Neuronal stem cell (in vitro differentiated cells): ENCODE measurements at regions not wholly inside any gene's neighbourhood (a gene's known extent, or its start where the extent isn't known, plus 50 kb on each side); places are given as distances from the start of the nearest gene placed in this dataset.

Source experiments
- DNase-seq: peaks from one replicate; pipeline ENCODE4 v3.0.0-alpha.2; 2013; ENCODE audit warnings: low spot score
- H2AFZ ChIP-seq: one replicate; pipeline ENCODE4 v1.6.1; 2013; ENCODE audit warnings: mild to moderate bottlenecking, low read length, inconsistent platforms
- H2AK5ac ChIP-seq: 2 replicates; pipeline ENCODE4 v1.6.1; 2013; ENCODE audit warnings: low read depth, mild to moderate bottlenecking, inconsistent platforms, low read length, moderate library complexity, mixed read lengths
- H2BK120ac ChIP-seq: 2 replicates; pipeline ENCODE4 v1.6.1; 2013; ENCODE audit warnings: low read depth, mild to moderate bottlenecking, inconsistent platforms, low read length, moderate library complexity, mixed read lengths
- H2BK12ac ChIP-seq: one replicate; pipeline ENCODE4 v1.6.1; 2013; ENCODE audit warnings: low read length, inconsistent platforms
- H2BK15ac ChIP-seq: 2 replicates; pipeline ENCODE4 v1.6.1; 2013; ENCODE audit warnings: mild to moderate bottlenecking, low read length, inconsistent platforms, mixed read lengths
- H2BK5ac ChIP-seq: one replicate; pipeline ENCODE4 v1.6.1; 2013; ENCODE audit warnings: inconsistent platforms, mild to moderate bottlenecking, low read length, moderate library complexity
- H3K14ac ChIP-seq: one replicate; pipeline ENCODE4 v1.6.1; 2013; ENCODE audit warnings: low read length, inconsistent platforms
- H3K18ac ChIP-seq: 2 replicates; pipeline ENCODE4 v1.6.1; 2013; ENCODE audit warnings: low read length, inconsistent platforms
- H3K23ac ChIP-seq: 2 replicates; pipeline ENCODE4 v1.6.1; 2013; ENCODE audit warnings: low read depth, mild to moderate bottlenecking, mixed read lengths, low read length, inconsistent platforms; ENCODE audit not compliant: poor library complexity
- H3K27ac ChIP-seq: replicated peaks from 3 replicates; pipeline ENCODE4 v1.5.1; 2013; ENCODE audit warnings: low read length, inconsistent platforms
- H3K27me3 ChIP-seq, 3 experiments: 2 replicates each; pipeline ENCODE4 v1.6.1; 2013; ENCODE audit warnings: low read length in 3 of 3, mild to moderate bottlenecking in 2 of 3, inconsistent platforms in 1 of 3, low read depth in 1 of 3, mixed read lengths in 1 of 3, moderate library complexity in 1 of 3; ENCODE audit not compliant: control insufficient read depth in 3 of 3, insufficient read depth in 3 of 3
- H3K36me3 ChIP-seq, 2 donors: replicated peaks in 1 of 2; 2 replicates each; pipeline ENCODE4 v1.6.1; 2013; ENCODE audit warnings: low read length in 2 of 2; ENCODE audit not compliant: control insufficient read depth in 2 of 2, insufficient read depth in 2 of 2
- H3K4ac ChIP-seq: 2 replicates; pipeline ENCODE4 v1.6.1; 2013; ENCODE audit warnings: inconsistent platforms, mild to moderate bottlenecking, low read length, moderate library complexity
- H3K4me1 ChIP-seq, 2 donors: 1 replicate in 1 of 2; 2 replicates in 1 of 2; pipeline ENCODE4 v1.6.1; 2013; ENCODE audit warnings: low read length in 2 of 2, low read depth in 1 of 2; ENCODE audit not compliant: control insufficient read depth in 2 of 2, insufficient read depth in 1 of 2
- H3K4me2 ChIP-seq: one replicate; pipeline ENCODE4 v1.6.1; 2013; ENCODE audit warnings: mild to moderate bottlenecking, low read length, inconsistent platforms; ENCODE audit not compliant: insufficient read depth, poor library complexity, severe bottlenecking
- H3K4me3 ChIP-seq, 2 donors: 2 replicates each; pipeline ENCODE4 v1.5.1; 2013; ENCODE audit warnings: low read length in 2 of 2, mild to moderate bottlenecking in 2 of 2, inconsistent platforms in 1 of 2, moderate library complexity in 1 of 2
- H3K79me1 ChIP-seq: one replicate; pipeline ENCODE4 v1.6.1; 2013; ENCODE audit warnings: low read depth, mild to moderate bottlenecking, inconsistent platforms, low read length, moderate library complexity
- H3K9ac ChIP-seq: one replicate; pipeline ENCODE4 v1.6.1; 2013; ENCODE audit warnings: mild to moderate bottlenecking, low read depth, low read length, inconsistent platforms; ENCODE audit not compliant: poor library complexity
- H3K9me3 ChIP-seq, 2 donors: replicated peaks in 1 of 2; 2 replicates each; pipeline versions ENCODE3 to v1.6.1; 2013; ENCODE audit warnings: low read length in 2 of 2, mild to moderate bottlenecking in 2 of 2, inconsistent platforms in 1 of 2, low read depth in 1 of 2, mixed read lengths in 1 of 2, moderate library complexity in 1 of 2; ENCODE audit not compliant: control insufficient read depth in 2 of 2, insufficient read depth in 1 of 2
- H4K8ac ChIP-seq: one replicate; pipeline ENCODE4 v1.6.1; 2013; ENCODE audit warnings: low read depth, mild to moderate bottlenecking, inconsistent platforms, low read length, moderate library complexity
- H4K91ac ChIP-seq: one replicate; pipeline ENCODE4 v1.6.1; 2013; ENCODE audit warnings: low read length, low read depth, mild to moderate bottlenecking, inconsistent platforms; ENCODE audit not compliant: poor library complexity
- WGBS, 2 donors: extraction: QIAGEN DNeasy Blood & Tissue Kit; methylation state at CpG; one replicate each; pipeline ENCODE4 v1.1.7; 2013; ENCODE audit warnings: missing lambda C conversion rate in 2 of 2, mixed read lengths in 1 of 2; ENCODE audit not compliant: insufficient read length in 2 of 2, insufficient replicate concordance in 1 of 2; ENCODE audit errors: extremely low coverage in 2 of 2; 5-methylcytosine and 5-hydroxymethylcytosine counted together

DNA sequence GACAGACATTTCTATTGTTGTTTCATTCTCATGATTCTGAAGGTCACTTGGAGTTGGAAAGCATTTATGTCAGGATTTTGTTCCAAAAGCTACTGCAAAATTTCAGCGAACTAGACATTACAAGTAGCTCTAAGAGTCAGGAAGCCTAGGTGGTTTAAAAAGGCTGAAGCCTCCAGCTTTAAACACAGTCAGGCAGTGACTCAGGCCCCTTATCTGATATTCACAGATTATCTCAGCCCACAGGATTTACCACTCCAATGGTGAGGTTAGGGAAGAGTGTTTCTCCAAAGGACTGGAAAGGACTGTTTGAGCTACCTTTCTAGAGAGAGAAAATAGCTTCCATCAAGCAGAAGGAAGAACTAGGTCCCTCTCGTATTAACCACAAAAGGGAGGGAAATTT lies 624.4 kb upstream of the C16orf82 start:
- Histone ChIP-seq H3K27ac (no peak overlapping the region), H3K27me3 (no peaks in the 10 kb centered on the region), H4K91ac (no peak overlapping the region), H3K4me1 (peaks cover 0 to 1% of the 10 kb centered on the region in 2 donors), H2AFZ (no peak overlapping the region), H2BK5ac (no peak overlapping the region), H3K79me1 (no peaks in the 10 kb centered on the region), H3K4me3 (no peak overlapping the region), H2AK5ac (no peak overlapping the region), H2BK15ac (no peak overlapping the region), H3K23ac (no peak overlapping the region), H3K4me2 (no peak overlapping the region), H3K9ac (no peak overlapping the region), H3K18ac (no peak overlapping the region), H4K8ac (no peak overlapping the region), H3K14ac (no peak overlapping the region), H2BK120ac (no peak overlapping the region), H2BK12ac (no peak overlapping the region), H3K4ac (no peak overlapping the region), H3K9me3 (no peaks in the 10 kb centered on the region), H3K36me3 (no peaks in the 10 kb centered on the region)
- no CpG with 5 or more reads among the region's 2 CpGs for WGBS, 2 donors
- DNase-seq: no peak

DNA sequence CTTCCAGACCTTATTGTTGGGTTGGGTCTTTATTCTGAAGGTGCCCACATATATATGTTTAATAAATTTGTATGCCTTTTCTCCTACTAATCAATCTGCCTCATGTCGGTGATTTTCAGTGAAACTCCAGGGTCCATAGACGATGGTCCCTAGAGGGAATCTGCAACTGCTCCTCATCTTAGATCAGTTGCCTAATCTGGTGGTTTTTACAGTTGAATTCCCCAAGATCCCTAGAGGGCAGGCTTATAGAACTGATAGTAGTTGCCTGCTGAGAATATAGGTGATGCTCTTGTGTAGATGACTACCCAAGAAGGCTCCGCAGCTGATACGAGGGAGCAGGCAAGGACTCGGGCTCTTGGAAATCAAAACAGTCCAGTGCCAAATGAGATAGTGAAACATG lies 619.2 kb upstream of the C16orf82 start:
- DNase-seq: no peak
- Histone ChIP-seq H2BK12ac (no peak overlapping the region), H2AFZ (no peak overlapping the region), H3K9me3 (no peaks in the 10 kb centered on the region), H4K91ac (no peak overlapping the region), H3K27ac (no peak overlapping the region), H2BK120ac (no peak overlapping the region), H3K9ac (no peak overlapping the region), H3K23ac (no peak overlapping the region), H3K4me2 (no peak overlapping the region), H3K4me1 (peaks cover 0 to 1% of the 10 kb centered on the region in 2 donors), H3K4ac (no peak overlapping the region), H3K18ac (no peak overlapping the region), H3K79me1 (no peaks in the 10 kb centered on the region), H3K27me3 (no peaks in the 10 kb centered on the region), H4K8ac (no peak overlapping the region), H2BK5ac (no peak overlapping the region), H3K36me3 (no peaks in the 10 kb centered on the region), H3K4me3 (no peak overlapping the region), H3K14ac (no peak overlapping the region), H2AK5ac (no peak overlapping the region), H2BK15ac (no peak overlapping the region)
- WGBS, 2 donors: no CpG with 5 or more reads among the region's 5 CpGs

- no peak overlapping the region for H4K8ac ChIP-seq
- H3K4ac ChIP-seq: no peak overlapping the region
- H2BK15ac ChIP-seq: no peak overlapping the region
- H3K18ac ChIP-seq: no peak overlapping the region
- H2BK12ac ChIP-seq: no peak overlapping the region
- H3K9ac ChIP-seq: no peak overlapping the region
- no CpG with 5 or more reads among the region's 1 CpG for WGBS, 2 donors
- no peaks in the 10 kb centered on the region for H3K4me1 ChIP-seq
- no peak overlapping the region for H2AFZ ChIP-seq
- no peak overlapping the region for H3K23ac ChIP-seq
- no peaks in the 10 kb centered on the region for H3K36me3 ChIP-seq
- H2BK120ac ChIP-seq: no peak overlapping the region
- no peaks in the 10 kb centered on the region for H3K9me3 ChIP-seq
- no peak overlapping the region for H4K91ac ChIP-seq
- H3K14ac ChIP-seq: no peak overlapping the region
- no peak overlapping the region for H3K27ac ChIP-seq
- H3K4me2 ChIP-seq: no peak overlapping the region
- H3K27me3 ChIP-seq: no peaks in the 10 kb centered on the region
- no peak overlapping the region for H2AK5ac ChIP-seq
- H3K4me3 ChIP-seq: no peak overlapping the region
- H2BK5ac ChIP-seq: no peak overlapping the region
- no peaks in the 10 kb centered on the region for H3K79me1 ChIP-seq
- DNase-seq: no peak
Measured at GRCh38 chr16:26453215-26453614, 613.5 kb upstream of the C16orf82 start.

DNA sequence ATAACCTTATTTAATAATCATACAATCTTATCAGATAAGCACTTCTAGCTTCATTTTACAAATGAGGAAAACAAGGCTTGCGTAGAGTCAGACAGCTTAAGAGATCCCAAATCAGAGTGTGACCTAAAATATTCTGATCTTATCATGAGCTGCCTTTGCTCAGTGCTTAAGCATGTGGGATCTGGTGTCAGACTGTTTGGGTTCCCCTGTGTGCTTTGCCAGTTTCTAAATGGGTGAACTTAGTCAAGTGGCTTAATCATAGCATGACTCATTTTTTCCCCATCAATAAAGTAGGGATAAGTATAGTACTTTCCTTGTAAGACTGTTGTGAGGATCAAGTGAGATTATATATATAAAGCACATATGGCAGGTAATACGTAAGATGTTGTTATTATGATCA lies 612.6 kb upstream of the C16orf82 start:
- H2BK15ac ChIP-seq: no peak overlapping the region
- H3K4ac ChIP-seq: no peak overlapping the region
- no peak overlapping the region for H3K9ac ChIP-seq
- H2AK5ac ChIP-seq: no peak overlapping the region
- DNase-seq: no peak
- no peak overlapping the region for H2AFZ ChIP-seq
- no peak overlapping the region for H3K18ac ChIP-seq
- no peak overlapping the region for H3K27ac ChIP-seq
- no peak overlapping the region for H2BK12ac ChIP-seq
- H3K4me2 ChIP-seq: no peak overlapping the region
- H2BK120ac ChIP-seq: no peak overlapping the region
- H3K4me1 ChIP-seq: no peaks in the 10 kb centered on the region
- no peak overlapping the region for H3K4me3 ChIP-seq
- no peak overlapping the region for H4K8ac ChIP-seq
- no CpG with 5 or more reads among the region's 2 CpGs for WGBS, 2 donors
- no peak overlapping the region for H4K91ac ChIP-seq
- no peak overlapping the region for H2BK5ac ChIP-seq
- no peaks in the 10 kb centered on the region for H3K27me3 ChIP-seq
- no peak overlapping the region for H3K14ac ChIP-seq
- no peaks in the 10 kb centered on the region for H3K9me3 ChIP-seq
- no peaks in the 10 kb centered on the region for H3K79me1 ChIP-seq
- H3K36me3 ChIP-seq: no peaks in the 10 kb centered on the region
- H3K23ac ChIP-seq: no peak overlapping the region
